Endothelial cell of umbilical vein (primary cell): ENCODE measurements at regions not wholly inside any gene's neighbourhood (a gene's known extent, or its start where the extent isn't known, plus 50 kb on each side); places are given as distances from the start of the nearest gene placed in this dataset.

Experiments
- BruUV-seq: library from RNA; stranded (reverse); fragments of 400-500 nt; replicated peaks from 2 replicates; lab custom pipeline; 2021; lab: Mats Ljungman, UMichigan
- CTCF ChIA-PET: fragments of 300-600, 350-600 bp; sonication (Branson Sonifier 250); formaldehyde crosslinking; loops from one replicate; lab custom pipeline; 2021; ENCODE audit warnings: antibody characterized with exemption, inconsistent platforms; lab: Charles Lee
- POLR2A ChIA-PET: fragments of 300-600, 350-600 bp; sonication (Branson Sonifier 250); formaldehyde crosslinking; loops from one replicate; lab custom pipeline; 2021; ENCODE audit warnings: antibody characterized with exemption, inconsistent platforms; lab: Charles Lee
- DNase-seq: peaks from one replicate; pipeline ENCODE4 v3.0.0-alpha.2; 2011; ENCODE audit warnings: low read depth, low spot score
- FAIRE-seq: peaks from 2 replicates; lab custom pipeline; 2011; peaks lifted over from hg19 to GRCh38; lab: Jason Lieb, UNC
- H2AFZ ChIP-seq: 2 replicates; pipeline ENCODE4 v1.6.0; 2012; ENCODE audit warnings: low read depth, low read length, control low read depth, inconsistent platforms
- H3K27ac ChIP-seq: 2 replicates; pipeline ENCODE4 v1.5.1; 2011; ENCODE audit warnings: low read depth, mild to moderate bottlenecking, control low read depth, low read length, moderate library complexity; ENCODE audit not compliant: insufficient read depth
- H3K27me3 ChIP-seq, 2 experiments: 2 replicates each; pipeline versions ENCODE4 v1.6.0 to v1.6.1; 2011; ENCODE audit warnings: low read length in 2 of 2, mixed read lengths in 1 of 2; ENCODE audit not compliant: control insufficient read depth in 2 of 2, insufficient read depth in 2 of 2
- H3K36me3 ChIP-seq, 2 experiments: 2 replicates in 1 of 2; 3 replicates in 1 of 2; pipeline ENCODE4 v1.5.1; 2011; ENCODE audit warnings: low read length in 2 of 2, mild to moderate bottlenecking in 1 of 2, moderate library complexity in 1 of 2; ENCODE audit not compliant: control insufficient read depth in 2 of 2, insufficient read depth in 2 of 2; ENCODE audit errors: extremely low read depth in 1 of 2
- H3K4me1 ChIP-seq: 3 replicates; pipeline ENCODE4 v1.5.1; 2011; ENCODE audit warnings: mild to moderate bottlenecking, low read length; ENCODE audit not compliant: control insufficient read depth, insufficient read depth; ENCODE audit errors: extremely low read depth
- H3K4me2 ChIP-seq: 2 replicates; pipeline ENCODE4 v1.6.1; 2011; ENCODE audit warnings: low read length, control low read depth, mixed read lengths; ENCODE audit not compliant: insufficient read depth
- H3K4me3 ChIP-seq, 3 experiments: fragments of 200-600 bp in 1 of 3; sonication (generic), shearing (Covaris generic) in 1 of 3; replicated peaks in 1 of 3; 2 replicates each; pipeline ENCODE4 v1.5.1; 2011 to 2016; ENCODE audit warnings: control low read depth in 3 of 3, low read length in 3 of 3, mild to moderate bottlenecking in 2 of 3, inconsistent platforms in 1 of 3, low read depth in 1 of 3, moderate library complexity in 1 of 3; ENCODE audit not compliant: insufficient read depth in 1 of 3
- H3K79me2 ChIP-seq: 2 replicates; pipeline ENCODE4 v1.6.0; 2012; ENCODE audit warnings: low read length, inconsistent platforms; ENCODE audit not compliant: control insufficient read depth, insufficient read depth
- H3K9ac ChIP-seq: replicated peaks from 2 replicates; pipeline ENCODE3; 2011; ENCODE audit warnings: low read length, control low read depth; ENCODE audit not compliant: insufficient read depth; ENCODE audit errors: extremely low read depth
- H3K9me1 ChIP-seq: replicated peaks from 3 replicates; pipeline ENCODE4 v1.6.0; 2011; ENCODE audit warnings: mild to moderate bottlenecking, low read length; ENCODE audit not compliant: control insufficient read depth, insufficient read depth; ENCODE audit errors: extremely low read depth
- H3K9me3 ChIP-seq: replicated peaks from 2 replicates; pipeline ENCODE4 v1.5.1; 2012; ENCODE audit warnings: low read length, inconsistent platforms; ENCODE audit not compliant: control insufficient read depth, insufficient read depth
- H4K20me1 ChIP-seq: replicated peaks from 2 replicates; pipeline ENCODE3; 2011; ENCODE audit warnings: mild to moderate bottlenecking, low read length; ENCODE audit not compliant: control insufficient read depth, insufficient read depth; ENCODE audit errors: extremely low read depth
- CTCF ChIP-seq, 2 donors: IDR thresholded peaks; 1 replicate in 1 of 2; 2 replicates in 1 of 2; pipeline ENCODE4 v1.5.1; 2011; ENCODE audit warnings: low read length in 2 of 2, mild to moderate bottlenecking in 2 of 2, moderate library complexity in 2 of 2, control low read depth in 1 of 2, inconsistent platforms in 1 of 2, low read depth in 1 of 2; ENCODE audit not compliant: insufficient read depth in 1 of 2; ENCODE audit errors: extremely low read depth in 1 of 2
- FOS ChIP-seq: IDR thresholded peaks from 2 replicates; pipeline ENCODE4 v1.6.1; 2011; ENCODE audit warnings: mild to moderate bottlenecking, low read length, moderate library complexity, borderline replicate concordance; ENCODE audit not compliant: insufficient read depth
- GATA2 ChIP-seq: IDR thresholded peaks from 2 replicates; pipeline ENCODE4 v1.7.0; 2011; ENCODE audit warnings: low read depth, mild to moderate bottlenecking, moderate library complexity, mixed read lengths, low read length; ENCODE audit not compliant: insufficient read length, insufficient read depth
- JUN ChIP-seq: IDR thresholded peaks from 2 replicates; pipeline ENCODE4 v1.6.1; 2011; ENCODE audit warnings: borderline replicate concordance, low read depth; ENCODE audit not compliant: insufficient read length, insufficient read depth
- MAX ChIP-seq: IDR thresholded peaks from 2 replicates; pipeline ENCODE4 v1.6.1; 2011; ENCODE audit not compliant: insufficient read depth, insufficient read length
- MYC ChIP-seq: IDR thresholded peaks from one replicate; pipeline ENCODE4 v1.6.1; 2011; ENCODE audit warnings: mild to moderate bottlenecking, low read depth, low read length
- POLR2A ChIP-seq: IDR thresholded peaks from 2 replicates; pipeline ENCODE4 v1.6.1; 2012; ENCODE audit warnings: low read depth, mild to moderate bottlenecking, control low read depth, low read length
- POLR2AphosphoS5 ChIP-seq: IDR thresholded peaks from 2 replicates; pipeline ENCODE4 v1.6.1; 2012; ENCODE audit warnings: low read depth, mild to moderate bottlenecking, control low read depth, low read length, moderate library complexity; ENCODE audit not compliant: insufficient read depth
- dilution Hi-C: fragments of 300-500 bp; cut with MboI; formaldehyde crosslinking; loops from one replicate; pipeline ENCODE4 v1.15.0; 2019; ENCODE audit warnings: low sequenced_read_pairs; ENCODE audit not compliant: extremely low pct_ligation_motif_present
- intact Hi-C: fragments of 100-400 bp; cut with micrococcal nuclease; formaldehyde crosslinking; loops from one replicate; pipeline ENCODE4 v1.10.0; 2022

GRCh38 chr5:56421246-56422075, 188.3 kb upstream of the ANKRD55 start:
- dilution Hi-C loops: no loop called here
- ChIA-PET POLR2A (no interaction called here), CTCF (interaction anchor here (1.1 to 1.9 kb wide), 3 partner anchors 8 to 417 kb away, joined by 3 to 5 read pairs (median 5); no protein-coding TSS in a partner anchor)
- Histone ChIP-seq H3K27ac (no peak overlapping the region), H3K9me3 (no peaks in the 10 kb centered on the region), H3K36me3 (no peaks in the 10 kb centered on the region), H3K27me3 (no peaks in the 10 kb centered on the region), H2AFZ (no peak overlapping the region), H4K20me1 (no peaks in the 10 kb centered on the region), H3K9me1 (no peaks in the 10 kb centered on the region), H3K79me2 (no peaks in the 10 kb centered on the region), H3K9ac (no peak overlapping the region), H3K4me3 (no peak overlapping the region), H3K4me2 (no peak overlapping the region), H3K4me1 (no peaks in the 10 kb centered on the region)
- DNase-seq (no peak), FAIRE-seq (no peak)
- intact Hi-C loops: no loop called here
- BruUV-seq: no TSS peak
- no peak for TF ChIP-seq POLR2AphosphoS5
- TF ChIP-seq CTCF (IDR thresholded peaks at IDR 0.05; ENCODE audit: extremely low read depth in 1 of 2, insufficient read depth in 1 of 2, low read depth in 1 of 2, low read length in 2 of 2): no peak
- no peak for TF ChIP-seq JUN
- TF ChIP-seq POLR2A: no peak
- no peak for TF ChIP-seq MAX
- TF ChIP-seq GATA2: no peak
- TF ChIP-seq MYC: no peak
- no peak for TF ChIP-seq FOS
